ENCODE measurements at regions not wholly inside any gene's neighbourhood (a gene's known extent, or its start where the extent isn't known, plus 50 kb on each side); places are given as distances from the start of the nearest gene placed in this dataset.

DNA sequence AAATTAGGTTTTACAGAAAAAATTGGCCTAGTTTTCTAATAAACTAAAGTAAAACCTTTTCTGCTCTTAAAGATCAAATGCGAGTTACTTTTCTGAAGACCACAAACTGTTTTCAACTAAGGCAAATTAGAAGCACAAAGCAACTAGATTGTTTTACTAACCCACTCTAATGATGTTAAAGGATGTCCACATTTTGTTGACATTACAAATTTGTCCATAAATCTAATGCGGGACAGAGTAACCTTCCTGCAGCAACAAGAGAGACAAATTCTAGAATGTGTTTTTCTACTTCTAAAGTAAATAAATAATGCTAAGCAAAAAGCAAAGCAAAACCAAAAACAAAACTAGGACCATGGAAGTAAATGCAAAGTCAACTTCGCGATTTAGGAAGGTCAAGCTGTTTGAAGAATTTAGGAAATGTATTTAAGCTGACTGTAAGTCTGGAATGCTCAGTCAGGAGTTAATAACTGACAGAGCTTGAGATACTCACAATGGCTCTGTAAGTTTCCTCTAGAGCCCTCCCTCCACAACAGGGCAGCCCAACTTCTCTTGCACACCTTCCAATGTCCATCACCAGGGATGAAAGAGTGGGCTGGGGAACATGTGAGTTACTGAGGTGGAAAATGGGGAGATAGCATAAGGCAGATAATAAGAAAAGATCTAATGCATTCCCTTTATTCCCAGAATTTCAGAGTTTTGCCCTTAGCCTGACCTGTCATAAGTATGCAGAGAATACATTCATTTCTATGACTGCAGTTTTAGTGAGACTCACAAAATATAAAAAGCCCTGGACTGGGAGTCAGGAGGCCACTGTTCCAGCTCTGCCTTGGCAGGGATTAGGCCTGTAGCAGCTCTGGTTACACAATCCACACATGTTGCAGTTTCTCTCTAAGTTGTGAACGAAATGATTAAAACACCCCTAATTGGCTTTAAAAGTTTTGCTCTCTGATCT is 158.8 kb downstream of the FOXA2 start (continued):
- TF ChIP-seq PATZ1 (CRISPR knock-in tag; IDR thresholded peaks at IDR 0.05), result peak; percentile 55; the same call in 1 of the 2 replicates
- 0 out of 2 replicates have a peak, but pooled peaks have one; percentile 44 for TF ChIP-seq NCOA1 (CRISPR knock-in tag; IDR thresholded peaks at IDR 0.05)
- TF ChIP-seq, protein P1, sequence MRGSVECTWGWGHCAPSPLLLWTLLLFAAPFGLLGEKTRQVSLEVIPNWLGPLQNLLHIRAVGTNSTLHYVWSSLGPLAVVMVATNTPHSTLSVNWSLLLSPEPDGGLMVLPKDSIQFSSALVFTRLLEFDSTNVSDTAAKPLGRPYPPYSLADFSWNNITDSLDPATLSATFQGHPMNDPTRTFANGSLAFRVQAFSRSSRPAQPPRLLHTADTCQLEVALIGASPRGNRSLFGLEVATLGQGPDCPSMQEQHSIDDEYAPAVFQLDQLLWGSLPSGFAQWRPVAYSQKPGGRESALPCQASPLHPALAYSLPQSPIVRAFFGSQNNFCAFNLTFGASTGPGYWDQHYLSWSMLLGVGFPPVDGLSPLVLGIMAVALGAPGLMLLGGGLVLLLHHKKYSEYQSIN (CRISPR knock-in tag; IDR thresholded peaks at IDR 0.05; ENCODE audit: borderline replicate concordance), result no peak
- TF ChIP-seq POGZ (CRISPR knock-in tag; IDR thresholded peaks at IDR 0.05), result peak; percentile 53; the same call in 1 of the 2 replicates
- TF ChIP-seq, protein P2, sequence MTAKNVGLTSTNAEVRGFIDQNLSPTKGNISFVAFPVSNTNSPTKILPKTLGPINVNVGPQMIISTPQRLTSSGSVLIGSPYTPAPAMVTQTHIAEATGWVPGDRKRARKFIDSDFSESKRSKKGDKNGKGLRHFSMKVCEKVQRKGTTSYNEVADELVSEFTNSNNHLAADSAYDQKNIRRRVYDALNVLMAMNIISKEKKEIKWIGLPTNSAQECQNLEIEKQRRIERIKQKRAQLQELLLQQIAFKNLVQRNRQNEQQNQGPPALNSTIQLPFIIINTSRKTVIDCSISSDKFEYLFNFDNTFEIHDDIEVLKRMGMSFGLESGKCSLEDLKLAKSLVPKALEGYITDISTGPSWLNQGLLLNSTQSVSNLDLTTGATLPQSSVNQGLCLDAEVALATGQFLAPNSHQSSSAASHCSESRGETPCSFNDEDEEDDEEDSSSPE (CRISPR knock-in tag; IDR thresholded peaks at IDR 0.05), result 0 out of 2 replicates have a peak, but pooled peaks have one; percentile 32
- TF ChIP-seq ZNF17 (CRISPR knock-in tag; IDR thresholded peaks at IDR 0.05), result no peak
- TF ChIP-seq KAT7 (CRISPR knock-in tag; IDR thresholded peaks at IDR 0.05; ENCODE audit: borderline replicate concordance), result peak; percentile 80; the same call in 1 of the 2 replicates
- peak; percentile 24; the same call in 1 of the 2 replicates for TF ChIP-seq MIXL1 (CRISPR knock-in tag; IDR thresholded peaks at IDR 0.05)
- TF ChIP-seq ZNF83 (CRISPR knock-in tag; IDR thresholded peaks at IDR 0.05; ENCODE audit: borderline replicate concordance), result no peak
- peak; percentile 10; the same call in 1 of the 2 replicates for TF ChIP-seq ZNF337 (CRISPR knock-in tag; IDR thresholded peaks at IDR 0.05; ENCODE audit: borderline replicate concordance, low read depth)
- TF ChIP-seq ZBTB40 (IDR thresholded peaks at IDR 0.05), result no peak
- TF ChIP-seq ZBTB40 (CRISPR knock-in tag; IDR thresholded peaks at IDR 0.05), result no peak
- TF ChIP-seq HNF4A (CRISPR knock-in tag; IDR thresholded peaks at IDR 0.05), result peak; percentile 31; the same call in 1 of the 2 replicates
- TF ChIP-seq NCOA2 (CRISPR knock-in tag; IDR thresholded peaks at IDR 0.05), result peak; percentile 32; the same call in 1 of the 2 replicates
- TF ChIP-seq CC2D1A (CRISPR knock-in tag; IDR thresholded peaks at IDR 0.05), result no peak
- TF ChIP-seq RXRA (CRISPR knock-in tag; IDR thresholded peaks at IDR 0.05), result no peak; the same call in 1 of the 2 replicates

All from HepG2 (cell line).